ENCODE measurements at regions not wholly inside any gene's neighbourhood (a gene's known extent, or its start where the extent isn't known, plus 50 kb on each side); places are given as distances from the start of the nearest gene placed in this dataset.

- DNase-seq (ENCODE audit: low read depth), result no peak
Measured at GRCh38 chr7:17651863-17652385, 288.4 kb downstream of the SNX13 start.

- DNase-seq (ENCODE audit: low read depth), result no peak
Measured at GRCh38 chr7:17654940-17655339, 285.4 kb downstream of the SNX13 start.

GRCh38 chr7:17659126-17659525, 281.2 kb downstream of the SNX13 start:
- no peak for DNase-seq (ENCODE audit: low read depth)

GRCh38 chr7:17660116-17660515, 280.2 kb downstream of the SNX13 start:
- no peak for DNase-seq (ENCODE audit: low read depth)

- no peak for DNase-seq (ENCODE audit: low read depth)
Measured at GRCh38 chr7:17661982-17662585, 278.2 kb downstream of the SNX13 start.

GRCh38 chr7:17663061-17663675, 277.1 kb downstream of the SNX13 start:
- DNase-seq (ENCODE audit: low read depth), result no peak

- DNase-seq (ENCODE audit: low read depth), result no peak
Measured at GRCh38 chr7:17665029-17665428, 275.3 kb downstream of the SNX13 start.

GRCh38 chr7:17668122-17668521, 272.2 kb downstream of the SNX13 start:
- DNase-seq (ENCODE audit: low read depth), result no peak

- no peak for DNase-seq (ENCODE audit: low read depth)
Measured at GRCh38 chr7:17669204-17669603, 271.1 kb downstream of the SNX13 start.

GRCh38 chr7:17671956-17672355, 268.3 kb downstream of the SNX13 start:
- DNase-seq (ENCODE audit: low read depth), result no peak

- no peak for DNase-seq (ENCODE audit: low read depth)
Measured at GRCh38 chr7:17672783-17673182, 267.5 kb downstream of the SNX13 start.

- DNase-seq (ENCODE audit: low read depth), result no peak
Measured at GRCh38 chr7:17674166-17674942, 265.9 kb downstream of the SNX13 start.

- DNase-seq (ENCODE audit: low read depth), result no peak
Measured at GRCh38 chr7:17674943-17675608, 265.2 kb downstream of the SNX13 start.

GRCh38 chr7:17677408-17677807, 262.9 kb downstream of the SNX13 start:
- no peak for DNase-seq (ENCODE audit: low read depth)

- DNase-seq (ENCODE audit: low read depth), result no peak
Measured at GRCh38 chr7:17678896-17679295, 261.4 kb downstream of the SNX13 start.

- DNase-seq (ENCODE audit: low read depth), result no peak
Measured at GRCh38 chr7:17679458-17679857, 260.8 kb downstream of the SNX13 start.

GRCh38 chr7:17680026-17680425, 260.3 kb downstream of the SNX13 start:
- DNase-seq (ENCODE audit: low read depth), result no peak

- no peak for DNase-seq (ENCODE audit: low read depth)
Measured at GRCh38 chr7:17680943-17681351, 259.3 kb downstream of the SNX13 start.

GRCh38 chr7:17681965-17682364, 258.3 kb downstream of the SNX13 start:
- no peak for DNase-seq (ENCODE audit: low read depth)

GRCh38 chr7:17682586-17682985, 257.7 kb downstream of the SNX13 start:
- no peak for DNase-seq (ENCODE audit: low read depth)

GRCh38 chr7:17685141-17685540, 255.2 kb downstream of the SNX13 start:
- no peak for DNase-seq (ENCODE audit: low read depth)

- DNase-seq (ENCODE audit: low read depth), result no peak
Measured at GRCh38 chr7:17687361-17687760, 252.9 kb downstream of the SNX13 start.

Measured in CMK (cell line).